SK-N-DZ (cell line): ENCODE measurements at regions not wholly inside any gene's neighbourhood (a gene's known extent, or its start where the extent isn't known, plus 50 kb on each side); places are given as distances from the start of the nearest gene placed in this dataset.

Source experiments
- DNase-seq: peaks from one replicate; pipeline ENCODE4 v3.0.0-alpha.2; 2015; ENCODE audit warnings: low spot score

DNA sequence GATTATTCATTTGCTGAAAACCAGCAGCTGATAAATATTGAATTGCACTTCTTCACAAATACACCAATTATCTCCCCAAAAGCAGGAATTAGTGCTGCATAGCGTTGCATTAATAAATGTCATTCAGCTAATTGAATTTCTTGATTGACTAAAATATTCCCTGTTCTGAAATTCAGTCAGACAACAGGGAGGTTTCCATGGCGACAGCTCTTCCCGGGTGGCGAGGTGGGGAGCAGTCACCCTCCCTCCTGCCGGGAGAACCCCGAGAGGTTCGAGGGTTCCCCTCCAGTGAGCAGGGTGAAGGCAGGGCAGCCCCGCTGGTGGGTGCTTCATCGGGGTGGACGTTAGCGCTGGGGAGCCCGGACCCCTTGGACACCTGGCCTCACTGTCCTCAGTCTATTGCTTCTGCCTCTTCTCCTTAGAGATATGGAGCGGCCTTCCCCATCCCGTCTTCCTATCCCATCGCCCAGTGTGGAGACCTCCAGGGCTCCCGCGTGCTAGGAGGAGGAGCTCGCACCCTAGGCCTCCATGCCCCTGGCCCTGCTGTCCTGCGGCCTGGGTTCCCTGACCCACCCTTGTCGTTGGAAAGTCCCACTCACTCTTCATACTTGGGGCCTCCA lies 983.5 kb downstream of the BRD1 start:
- DNase-seq: no peak

DNA sequence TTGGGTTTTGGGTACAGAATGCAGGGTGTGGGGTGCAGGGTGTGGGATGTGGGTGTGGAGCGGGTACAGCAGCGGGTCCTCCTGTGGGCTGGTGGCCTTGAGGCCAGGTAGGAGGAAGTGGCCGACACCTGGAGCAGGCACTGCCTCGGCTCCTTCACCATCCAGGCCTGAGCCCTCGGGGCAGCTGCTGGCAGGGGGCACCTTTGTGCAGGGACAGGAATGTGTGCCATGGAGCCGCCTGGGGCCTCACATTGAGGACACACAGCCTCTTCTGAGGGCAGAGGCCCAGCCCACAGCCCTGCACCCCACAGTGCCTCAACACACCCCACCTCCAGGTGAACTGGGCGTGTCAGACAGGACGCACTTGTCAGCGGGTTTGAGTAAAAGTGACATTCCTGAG lies 984.0 kb downstream of the BRD1 start:
- DNase-seq: no peak

DNA sequence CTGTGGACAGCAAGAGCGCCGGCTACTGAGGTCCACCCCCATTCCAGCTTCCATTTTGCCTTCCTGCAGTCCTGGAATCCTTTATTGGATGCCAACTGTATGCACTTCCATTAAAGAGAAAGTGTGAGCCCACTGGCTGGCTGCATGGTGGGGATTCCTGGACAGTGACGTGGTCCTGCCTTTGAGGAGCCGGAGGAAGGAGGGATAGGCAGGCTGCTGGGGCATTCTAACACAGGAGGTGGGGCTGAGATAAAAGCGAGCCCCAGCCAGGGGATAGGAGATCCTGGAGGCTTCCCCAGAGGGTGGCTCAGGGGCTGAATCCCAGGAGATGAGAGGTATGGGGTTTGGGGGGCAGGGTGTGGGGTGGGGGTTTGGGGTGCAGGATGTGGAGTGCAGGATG lies 984.7 kb downstream of the BRD1 start:
- DNase-seq: no peak

DNA sequence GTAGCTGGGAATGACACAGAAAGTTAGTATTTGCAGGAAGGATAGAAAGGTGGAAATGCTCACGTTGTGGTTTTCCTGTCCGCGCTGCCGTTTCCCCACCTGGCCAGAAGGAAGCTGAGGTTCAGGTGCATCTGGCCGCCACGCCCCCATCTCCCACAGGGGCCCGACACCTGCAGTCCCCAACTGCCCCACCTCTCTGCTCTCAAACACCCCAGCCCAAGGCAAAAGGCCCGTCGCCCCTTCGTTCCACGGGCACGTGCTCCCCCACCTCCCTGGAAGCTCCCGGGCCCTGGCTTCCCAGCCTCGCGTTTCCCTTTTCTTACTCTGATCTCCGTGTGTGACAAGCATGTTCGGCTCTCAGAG lies 985.1 kb downstream of the BRD1 start:
- DNase-seq: no peak

DNA sequence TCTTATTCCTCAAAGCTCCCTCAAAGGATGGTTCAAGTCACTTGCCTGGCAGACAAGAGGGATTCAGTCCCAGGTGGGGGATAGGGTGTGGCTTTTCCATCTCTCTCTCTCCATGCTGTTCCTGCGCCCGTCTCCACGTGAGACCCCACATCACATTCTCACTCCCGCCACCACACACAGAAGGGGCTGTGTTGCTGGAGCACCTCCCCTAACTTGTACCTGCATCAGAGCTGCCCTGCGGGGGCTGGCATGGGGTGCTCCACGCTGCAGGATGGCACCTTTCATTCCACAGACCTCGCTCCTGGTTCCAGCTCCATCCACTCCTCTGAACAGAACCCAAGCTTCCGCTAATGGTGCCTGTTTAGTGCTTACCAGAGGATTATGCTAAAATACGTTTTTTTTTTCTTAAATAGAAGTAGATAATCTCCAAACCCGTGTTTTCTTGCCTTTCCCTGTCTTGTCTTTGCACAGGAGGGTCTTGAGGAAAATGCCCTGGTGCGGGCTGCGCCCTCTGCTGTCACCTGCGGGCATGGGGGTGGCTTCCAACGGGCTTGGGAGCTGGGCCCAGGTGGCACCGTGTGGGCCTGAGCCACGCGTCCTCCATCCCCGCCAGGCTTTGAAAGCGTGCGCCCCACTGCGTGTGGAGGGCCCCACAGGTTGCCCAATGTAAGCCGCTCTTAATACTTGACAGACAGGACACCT lies 985.6 kb downstream of the BRD1 start:
- no peak for DNase-seq

DNA sequence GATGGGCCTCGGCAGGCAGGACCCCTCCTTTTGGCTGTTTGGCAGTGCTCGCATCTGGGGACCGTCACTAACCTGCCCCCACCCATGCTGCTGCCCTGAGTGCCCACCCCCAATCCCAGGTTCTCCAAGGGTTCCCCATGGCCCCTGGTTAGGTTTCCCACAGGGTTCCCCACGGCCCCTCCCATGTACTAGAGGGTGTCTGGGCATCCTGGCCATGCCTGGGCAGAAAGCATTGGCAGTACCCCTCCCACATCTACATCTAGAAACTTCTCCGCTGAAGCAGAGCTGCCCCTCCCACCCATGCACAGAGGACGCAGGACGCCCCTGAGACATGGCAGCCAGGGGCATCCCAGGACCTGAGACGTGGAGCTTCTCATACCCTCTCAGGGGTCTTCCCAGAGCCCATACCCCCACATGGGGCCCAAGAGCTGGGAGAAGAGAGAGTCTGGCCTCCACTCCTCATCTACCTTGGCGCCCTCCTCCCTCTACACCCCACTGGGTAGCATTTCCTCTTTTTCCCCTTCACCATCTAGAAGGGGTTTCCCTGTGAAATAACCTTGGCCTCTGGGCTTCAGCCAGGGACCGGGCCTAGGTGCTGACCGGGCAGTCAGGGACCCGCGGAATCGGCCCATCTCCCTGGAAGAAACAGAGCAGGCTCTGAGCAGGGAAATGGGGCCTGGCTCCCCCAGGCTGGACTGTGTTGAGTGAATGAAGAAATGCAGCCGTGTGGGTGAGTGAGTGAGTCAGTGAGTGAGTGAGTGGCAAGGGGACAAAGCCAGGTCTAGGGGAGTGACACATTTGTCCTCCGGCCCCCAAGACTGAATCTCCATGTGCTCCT lies 987.3 kb downstream of the BRD1 start:
- DNase-seq: no peak

DNA sequence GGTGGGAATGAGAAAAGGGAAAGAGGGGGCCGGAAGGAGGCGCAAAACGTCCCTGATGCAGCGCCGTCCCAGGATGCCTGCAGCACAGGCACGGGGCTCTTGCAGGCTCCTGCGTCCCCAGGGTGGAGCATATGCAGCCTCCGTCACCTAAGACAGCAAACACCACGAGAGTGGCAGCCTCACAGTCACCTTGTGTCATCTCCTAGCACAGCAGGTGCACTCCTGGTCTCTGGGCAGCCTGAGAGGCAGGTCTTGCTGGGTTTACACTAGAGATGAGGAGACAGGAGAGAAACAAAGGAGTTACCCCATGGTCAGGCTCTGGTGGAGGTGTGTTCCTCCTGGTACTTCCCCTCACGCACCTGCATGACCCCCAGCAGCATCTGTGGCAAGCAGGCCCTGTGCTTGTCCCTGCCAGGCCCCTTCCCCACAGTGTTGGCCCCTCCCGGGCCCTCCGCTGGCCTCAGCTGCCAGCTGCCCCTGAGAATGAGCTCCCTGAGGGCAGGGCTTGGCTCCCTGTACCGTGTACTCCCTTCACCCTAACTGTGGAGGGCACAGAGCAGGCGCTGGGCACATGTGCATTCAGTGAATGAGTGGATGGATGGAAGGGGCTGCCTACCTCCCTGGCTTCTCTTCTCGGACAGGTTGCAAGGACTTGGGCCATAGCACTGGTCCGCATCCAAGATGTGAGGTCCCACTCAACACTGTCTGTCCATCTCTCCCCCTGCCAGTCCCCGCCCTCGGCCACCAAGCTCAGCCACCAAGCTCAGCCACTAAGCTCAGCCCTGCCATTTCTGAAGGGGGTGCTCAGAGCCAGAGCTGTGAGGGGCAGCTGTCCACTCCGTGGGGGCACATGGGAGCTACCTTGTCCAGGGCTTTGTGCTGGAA lies 988.6 kb downstream of the BRD1 start:
- no peak for DNase-seq

DNA sequence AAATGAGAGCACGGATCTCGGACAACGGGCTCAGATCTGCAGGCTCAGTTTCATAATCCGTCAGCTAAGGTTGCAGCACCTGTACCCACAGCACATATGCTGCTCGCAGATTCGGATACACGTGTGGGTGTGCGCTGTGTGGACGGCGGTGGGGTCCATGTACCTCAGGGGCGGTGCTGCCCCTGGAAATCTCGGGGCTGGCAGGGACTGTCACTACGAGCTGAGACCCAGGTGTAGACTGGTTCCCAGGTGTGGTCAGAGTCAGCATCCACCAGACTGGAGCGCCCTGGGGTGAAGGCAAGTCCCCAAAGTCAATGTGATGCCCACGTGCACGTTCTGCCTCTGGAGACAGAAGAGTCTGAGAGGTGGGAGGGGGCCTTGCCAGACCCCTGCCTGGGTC lies 989.3 kb downstream of the BRD1 start:
- DNase-seq: no peak

DNA sequence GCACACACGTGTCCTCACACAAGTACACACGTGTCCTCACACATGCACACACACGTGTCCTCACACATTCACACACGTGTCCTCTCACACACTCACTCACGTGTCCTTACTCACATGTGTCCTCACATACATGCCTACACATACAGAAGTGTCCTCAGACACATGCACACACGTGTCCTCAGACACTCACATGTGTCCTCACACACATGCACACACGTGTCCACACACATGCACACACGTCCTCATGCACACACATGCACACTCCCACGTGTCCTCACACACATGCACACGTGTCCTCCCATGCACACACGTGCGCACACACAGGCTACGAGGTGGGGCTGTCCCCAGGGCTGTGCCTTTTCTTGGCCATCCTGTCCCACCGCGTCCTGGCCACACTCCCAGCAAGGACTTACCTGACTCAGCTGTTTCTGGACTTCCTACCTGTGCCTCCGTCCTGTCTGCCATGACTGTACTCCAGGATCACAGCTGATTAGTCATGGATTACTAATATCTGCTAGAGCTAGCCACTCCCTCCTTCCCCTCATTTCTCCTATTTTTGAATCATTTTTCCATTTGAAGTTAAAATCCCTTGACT lies 990.2 kb downstream of the BRD1 start:
- no peak for DNase-seq

DNA sequence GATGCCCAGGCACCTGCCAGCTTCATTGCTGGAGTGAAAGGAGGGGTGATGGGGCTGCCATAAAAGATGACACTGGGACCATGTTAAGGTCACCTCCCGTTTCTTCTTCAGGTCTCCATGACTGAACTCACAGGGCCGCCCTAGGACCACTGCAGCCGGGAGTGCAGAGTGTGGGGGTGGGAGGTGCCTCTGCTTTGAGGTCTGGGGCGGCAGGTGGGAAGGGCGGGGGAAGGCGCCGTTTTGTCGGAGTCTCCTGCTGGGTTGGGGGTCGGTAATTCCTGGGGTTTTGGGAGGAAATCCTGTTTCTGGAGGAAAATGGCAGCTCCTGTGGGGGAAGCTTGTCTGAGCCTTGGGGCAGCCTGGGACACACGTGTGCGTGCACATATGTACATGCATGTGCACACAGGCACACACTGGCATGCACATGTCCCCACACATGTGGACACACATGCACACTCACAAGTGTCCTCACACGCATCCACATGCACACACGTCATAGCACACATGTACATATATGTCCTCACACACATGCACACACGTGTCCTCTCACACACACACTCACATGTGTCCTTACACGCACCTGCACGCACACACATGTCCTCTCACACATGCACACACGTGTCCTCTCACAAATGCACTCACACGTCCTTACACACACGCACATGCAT lies 990.9 kb downstream of the BRD1 start:
- no peak for DNase-seq

DNA sequence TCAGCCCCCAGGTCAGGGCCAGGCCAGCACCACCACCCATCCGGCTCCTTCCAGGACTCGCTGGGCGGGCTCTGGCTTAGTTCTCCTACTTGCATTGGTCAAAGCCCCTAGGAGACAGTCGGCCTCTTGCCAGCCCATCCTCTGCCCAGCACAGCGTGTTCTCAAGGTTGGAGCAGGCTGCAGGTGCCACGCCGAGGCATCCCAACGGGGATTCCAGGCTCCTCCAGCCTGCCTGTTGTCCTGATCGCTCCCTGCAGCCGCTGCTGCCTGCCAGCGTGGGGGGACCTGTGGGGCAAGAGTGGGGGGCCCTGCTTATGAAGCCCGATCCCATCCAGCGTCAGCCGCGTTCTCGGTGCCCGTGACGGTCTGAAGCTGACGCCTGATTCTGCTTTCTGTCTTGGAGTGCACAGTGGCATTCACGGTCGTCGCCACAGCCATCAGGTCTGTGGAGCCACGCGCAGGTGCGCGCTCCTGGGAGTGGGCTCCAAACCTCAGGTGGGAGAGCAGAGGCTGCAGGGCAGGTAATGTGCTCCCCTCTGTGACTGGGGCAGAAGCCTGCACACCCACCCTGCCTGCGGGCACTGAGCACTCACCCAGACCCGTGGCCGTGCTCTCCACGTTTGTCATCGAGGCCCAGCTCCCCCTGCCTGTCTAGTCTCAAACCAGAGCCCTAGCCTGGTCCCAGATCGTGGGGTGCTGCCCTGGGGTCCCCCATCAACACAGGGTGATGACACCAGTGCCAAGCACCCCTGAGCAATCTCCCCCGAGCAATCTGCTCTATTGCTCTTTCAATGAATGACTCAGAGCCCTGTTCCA lies 991.6 kb downstream of the BRD1 start:
- no peak for DNase-seq

DNA sequence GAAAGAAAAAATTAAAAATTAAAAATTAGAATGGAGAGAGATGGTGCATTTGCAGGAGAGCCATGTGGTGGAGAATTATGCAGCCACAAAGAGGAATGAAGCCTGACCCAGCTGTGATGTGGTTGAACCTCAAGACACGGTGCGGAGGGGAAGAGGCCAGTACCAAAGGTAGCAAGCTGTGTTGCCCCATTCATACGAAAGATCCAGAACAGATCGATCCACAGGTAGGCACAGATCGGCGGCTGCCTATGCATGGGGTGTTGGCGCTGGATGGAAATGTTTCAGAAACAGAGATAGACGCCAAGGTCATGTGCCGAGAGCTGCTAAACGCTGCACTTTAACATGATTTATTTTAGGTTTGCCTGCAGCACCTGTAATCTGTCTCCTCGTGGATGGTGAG lies 992.3 kb downstream of the BRD1 start:
- no peak for DNase-seq

DNA sequence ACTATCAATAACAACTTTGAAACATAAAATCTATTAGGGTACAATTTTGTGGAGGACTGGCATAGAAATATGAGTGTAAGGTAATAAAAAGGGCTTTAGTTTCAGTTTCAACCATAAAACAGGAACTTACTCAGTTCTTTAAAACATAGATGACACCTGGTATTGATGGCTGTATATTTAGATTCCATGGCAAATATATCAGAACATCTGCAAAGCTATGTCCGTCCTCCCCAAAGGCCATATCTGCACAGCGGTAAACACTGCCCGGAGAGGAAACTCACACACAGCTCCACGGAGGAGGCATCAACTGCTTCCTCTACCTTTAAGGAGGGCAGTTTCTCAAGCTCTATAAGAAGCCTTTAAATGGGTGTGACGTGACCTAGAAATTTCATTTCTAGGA lies 993.3 kb downstream of the BRD1 start:
- no peak for DNase-seq

DNA sequence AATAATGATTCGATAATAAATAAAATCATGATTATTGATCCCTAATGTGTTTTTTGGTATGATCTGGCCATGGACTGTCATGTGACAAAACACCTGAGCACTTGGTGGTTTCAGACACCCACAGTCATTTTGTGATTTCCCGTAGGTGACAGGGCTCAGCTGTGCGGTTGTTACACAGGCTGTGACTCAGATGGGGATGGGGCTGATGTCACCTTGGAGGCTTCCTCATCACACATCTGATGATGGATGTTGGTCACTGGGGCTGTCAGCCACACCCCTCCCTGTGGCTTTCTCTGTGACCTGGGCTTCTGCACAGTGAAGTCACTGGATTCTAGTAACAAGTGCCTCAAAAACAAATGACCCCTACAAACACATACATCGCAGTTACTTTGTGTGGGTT lies 995.1 kb downstream of the BRD1 start:
- no peak for DNase-seq

DNA sequence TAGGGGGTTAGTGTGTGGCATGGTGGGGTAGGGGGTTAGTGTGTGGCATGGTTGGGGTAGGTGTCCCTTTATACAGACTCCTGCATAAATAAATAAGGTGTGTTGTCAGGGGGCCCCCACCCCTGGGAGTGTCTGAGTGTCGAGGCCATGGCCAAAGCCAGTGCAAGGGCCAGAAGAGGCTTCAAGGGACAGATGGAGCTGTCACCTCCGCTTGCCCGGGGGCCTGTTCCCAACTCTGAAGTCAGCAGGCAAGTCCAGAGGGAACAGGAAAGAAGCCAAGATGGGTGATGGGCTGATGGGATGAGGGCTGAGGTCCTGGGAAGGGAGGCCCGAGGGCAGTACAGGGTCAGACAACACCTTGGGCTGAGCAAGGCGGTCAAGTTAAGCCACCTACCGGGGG lies 997.8 kb downstream of the BRD1 start:
- DNase-seq: no peak

DNA sequence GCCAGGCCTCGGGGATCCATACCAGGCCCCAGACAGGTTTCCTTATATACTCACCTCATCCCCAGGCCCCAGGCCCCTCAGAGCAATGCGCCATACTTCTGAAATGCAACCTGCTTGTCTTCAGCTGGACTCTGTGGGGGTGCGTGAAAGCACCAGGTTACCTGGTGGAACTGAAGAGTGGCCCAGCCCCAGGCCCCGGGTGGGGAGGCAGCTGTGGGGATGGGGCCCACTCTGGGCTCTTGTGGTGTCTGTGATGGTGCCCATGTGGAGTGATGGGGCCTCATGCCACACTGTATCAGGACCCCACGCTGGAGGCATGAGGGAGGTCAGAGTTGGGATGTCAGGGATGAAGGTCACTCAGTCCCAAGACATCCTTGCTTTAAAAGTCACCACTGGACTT lies 999.0 kb downstream of the BRD1 start:
- DNase-seq: no peak

DNA sequence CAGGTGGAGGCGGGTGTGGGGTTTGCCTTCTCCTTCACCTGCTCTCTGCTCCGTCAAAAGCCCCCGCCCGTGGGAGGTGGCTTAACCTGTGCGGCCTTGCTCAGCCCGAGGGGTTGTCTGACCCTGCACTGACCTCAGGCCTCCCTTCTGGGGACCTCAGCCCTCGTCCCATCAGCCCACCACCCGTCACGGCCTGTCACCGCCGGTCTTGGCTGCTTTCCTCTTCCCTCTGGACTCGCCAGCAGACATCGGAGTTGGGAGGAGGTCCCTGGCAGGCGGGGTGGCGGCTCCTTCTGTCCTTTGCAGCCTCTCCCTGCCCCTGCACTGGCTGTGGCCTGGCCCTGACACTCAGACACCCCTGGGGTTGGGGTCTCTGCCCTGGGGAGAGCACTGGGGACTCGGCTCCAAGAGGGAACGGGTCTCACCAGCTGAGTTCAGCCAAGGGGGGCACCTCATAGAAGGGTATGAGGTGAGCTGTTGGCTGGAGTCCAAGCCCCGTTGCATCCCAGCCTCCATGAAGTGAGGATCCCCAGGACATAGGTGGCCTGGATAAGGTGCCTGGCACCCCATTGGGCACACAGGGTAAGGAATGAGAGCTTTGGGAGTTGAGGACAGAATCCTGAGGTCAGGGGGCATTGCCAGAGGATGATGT lies 999.6 kb downstream of the BRD1 start:
- no peak for DNase-seq

DNA sequence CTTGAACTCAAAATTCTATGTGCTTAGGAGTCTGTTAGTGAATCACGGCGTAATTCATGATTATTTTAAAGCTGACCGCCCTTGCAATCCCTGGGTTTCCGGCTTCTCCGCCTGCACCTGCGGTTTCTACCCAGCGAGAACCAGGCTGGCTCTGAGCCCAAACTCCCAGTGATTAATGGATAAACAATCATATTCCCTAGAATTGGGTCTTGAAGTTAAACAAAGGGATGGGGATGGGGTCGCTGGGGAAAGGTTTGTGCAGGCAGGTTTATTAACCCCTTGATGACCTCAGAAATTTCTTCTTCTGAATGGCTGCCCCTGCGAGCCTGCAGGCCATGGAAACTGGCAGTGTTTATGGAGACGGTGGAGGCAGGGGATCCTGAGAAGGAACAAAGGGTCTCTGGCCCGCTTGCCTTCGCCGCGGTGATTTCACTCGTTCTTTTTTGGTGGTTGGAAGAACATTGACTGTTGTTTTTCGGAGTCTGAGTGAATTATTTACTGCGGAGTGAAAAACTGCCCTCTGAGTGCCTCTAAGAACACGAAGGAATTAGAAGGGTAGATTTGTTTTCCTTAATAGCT lies 1000.3 kb downstream of the BRD1 start:
- DNase-seq: no peak

DNA sequence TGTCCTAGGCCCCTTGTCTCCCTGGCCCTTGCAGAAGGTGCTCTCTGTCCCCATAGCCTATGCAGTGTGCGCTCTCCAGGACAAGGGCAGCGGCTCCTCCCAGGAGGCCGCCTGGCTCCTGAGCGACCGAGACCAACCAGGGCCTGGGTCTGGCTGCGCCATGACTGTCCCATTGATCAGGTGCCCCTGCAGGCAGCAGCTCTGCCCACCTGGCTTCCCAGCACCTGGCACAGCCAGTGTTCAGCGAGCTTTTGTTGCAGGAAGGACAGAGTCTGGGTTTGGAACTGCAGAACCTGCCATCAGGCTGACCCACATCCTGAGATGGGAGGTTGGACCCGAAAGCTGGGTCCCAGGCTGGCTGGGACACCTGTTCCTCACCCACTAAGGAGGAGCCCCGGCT lies 1001.1 kb downstream of the BRD1 start:
- DNase-seq: no peak
